Calu3 (cell line): ENCODE measurements at regions not wholly inside any gene's neighbourhood (a gene's known extent, or its start where the extent isn't known, plus 50 kb on each side); places are given as distances from the start of the nearest gene placed in this dataset.

ENCODE experiments used
- BruUV-seq: library from RNA; stranded (reverse); fragments of 400-500 nt; replicated peaks from 2 replicates; lab custom pipeline; 2021; lab: Mats Ljungman, UMichigan
- CTCF ChIA-PET: fragments of 300-600 bp; sonication (Branson Sonifier 250); formaldehyde crosslinking; loops from one replicate; lab custom pipeline; 2022; ENCODE audit warnings: antibody characterized with exemption; lab: Charles Lee
- DNase-seq: peaks from one replicate; pipeline ENCODE4 v3.0.0; 2022
- H3K27ac Mint-ChIP-seq: one replicate; pipeline ENCODE4 v1.8.0; 2022; ENCODE audit warnings: mixed read lengths; ENCODE audit not compliant: unreplicated experiment
- H3K27me3 Mint-ChIP-seq: one replicate; pipeline ENCODE4 v1.8.0; 2022; ENCODE audit warnings: mixed read lengths; ENCODE audit not compliant: unreplicated experiment
- H3K36me3 Mint-ChIP-seq: one replicate; pipeline ENCODE4 v1.8.0; 2022; ENCODE audit warnings: mild to moderate bottlenecking, moderate library complexity, mixed read lengths; ENCODE audit not compliant: insufficient read depth, unreplicated experiment
- H3K4me1 Mint-ChIP-seq: one replicate; pipeline ENCODE4 v1.8.0; 2022; ENCODE audit warnings: mild to moderate bottlenecking, low read depth, mixed read lengths; ENCODE audit not compliant: unreplicated experiment
- H3K4me3 Mint-ChIP-seq: one replicate; pipeline ENCODE4 v1.8.0; 2022; ENCODE audit warnings: mild to moderate bottlenecking, low read depth, moderate library complexity, mixed read lengths; ENCODE audit not compliant: unreplicated experiment
- H3K9me3 Mint-ChIP-seq: one replicate; pipeline ENCODE4 v1.8.0; 2022; ENCODE audit warnings: low read depth, mixed read lengths; ENCODE audit not compliant: unreplicated experiment
- intact Hi-C: fragments of 100-400 bp; cut with micrococcal nuclease; formaldehyde crosslinking; loops from one replicate; pipeline ENCODE4 v1.10.0; 2022; ENCODE audit not compliant: unreplicated experiment
- TF ChIP-seq, protein P1 (sequence below): fragments of 200-600 bp; IDR thresholded peaks from one replicate; pipeline ENCODE4 v1.8.0; 2022; ENCODE audit warnings: antibody characterized with exemption; ENCODE audit not compliant: unreplicated experiment

DNA sequence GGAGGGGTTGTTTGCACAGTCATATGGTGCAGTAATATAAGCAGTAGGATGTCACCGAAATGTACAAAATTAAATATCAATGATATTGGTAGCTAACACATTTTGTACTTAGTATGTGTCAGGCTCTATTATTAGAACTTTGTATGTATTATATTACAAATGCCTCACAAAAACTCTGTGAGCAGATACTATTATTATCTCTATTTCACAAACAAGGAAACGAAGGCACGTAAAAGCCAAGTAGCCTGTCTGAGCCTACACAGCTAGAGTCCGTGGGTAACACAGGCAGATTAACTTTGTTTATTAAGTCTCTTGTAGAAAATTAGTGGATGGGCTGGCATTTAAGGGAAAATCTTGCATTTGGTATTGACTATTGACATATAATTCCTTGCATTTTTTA lies 284.3 kb upstream of the DAB2 start:
- DNase-seq, result no peak
- CTCF ChIA-PET, result no interaction called here
- Mint-ChIP-seq H3K9me3 (no peaks in the 10 kb centered on the region), H3K4me1 (peaks cover 15% of the 10 kb centered on the region), H3K4me3 (no peak overlapping the region), H3K36me3 (no peaks in the 10 kb centered on the region), H3K27me3 (no peaks in the 10 kb centered on the region), H3K27ac (no peak overlapping the region)
- BruUV-seq, result no TSS peak
- TF ChIP-seq, protein P1, sequence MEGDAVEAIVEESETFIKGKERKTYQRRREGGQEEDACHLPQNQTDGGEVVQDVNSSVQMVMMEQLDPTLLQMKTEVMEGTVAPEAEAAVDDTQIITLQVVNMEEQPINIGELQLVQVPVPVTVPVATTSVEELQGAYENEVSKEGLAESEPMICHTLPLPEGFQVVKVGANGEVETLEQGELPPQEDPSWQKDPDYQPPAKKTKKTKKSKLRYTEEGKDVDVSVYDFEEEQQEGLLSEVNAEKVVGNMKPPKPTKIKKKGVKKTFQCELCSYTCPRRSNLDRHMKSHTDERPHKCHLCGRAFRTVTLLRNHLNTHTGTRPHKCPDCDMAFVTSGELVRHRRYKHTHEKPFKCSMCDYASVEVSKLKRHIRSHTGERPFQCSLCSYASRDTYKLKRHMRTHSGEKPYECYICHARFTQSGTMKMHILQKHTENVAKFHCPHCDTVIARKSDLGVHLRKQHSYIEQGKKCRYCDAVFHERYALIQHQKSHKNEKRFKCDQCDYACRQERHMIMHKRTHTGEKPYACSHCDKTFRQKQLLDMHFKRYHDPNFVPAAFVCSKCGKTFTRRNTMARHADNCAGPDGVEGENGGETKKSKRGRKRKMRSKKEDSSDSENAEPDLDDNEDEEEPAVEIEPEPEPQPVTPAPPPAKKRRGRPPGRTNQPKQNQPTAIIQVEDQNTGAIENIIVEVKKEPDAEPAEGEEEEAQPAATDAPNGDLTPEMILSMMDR, result no peak
- intact Hi-C loops, result no loop called here

DNA sequence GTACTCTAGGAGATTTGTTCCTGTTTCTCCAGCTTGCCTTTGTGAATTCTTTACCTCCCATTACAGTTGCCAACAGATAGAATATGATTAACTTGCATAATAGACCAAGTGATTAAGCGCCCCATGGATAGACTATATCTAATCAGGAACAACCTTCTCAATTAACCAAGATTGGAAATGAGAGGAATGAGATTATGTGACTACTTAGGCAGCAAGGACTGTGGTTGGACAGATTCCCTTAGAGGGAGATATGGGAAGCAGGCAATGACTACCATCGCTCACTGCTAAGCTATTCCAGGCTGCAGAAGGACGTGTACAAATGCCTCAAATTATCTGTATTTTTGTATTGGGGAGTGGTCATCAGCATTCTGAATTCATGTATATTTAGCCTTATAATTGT lies 278.1 kb upstream of the DAB2 start:
- intact Hi-C loops, result no loop called here
- DNase-seq, result no peak
- CTCF ChIA-PET, result no interaction called here
- Mint-ChIP-seq H3K4me1 (no peaks in the 10 kb centered on the region), H3K27ac (no peak overlapping the region), H3K27me3 (no peaks in the 10 kb centered on the region), H3K9me3 (no peaks in the 10 kb centered on the region), H3K36me3 (no peaks in the 10 kb centered on the region), H3K4me3 (no peak overlapping the region)
- TF ChIP-seq, protein P1, result no peak
- no TSS peak for BruUV-seq

DNA sequence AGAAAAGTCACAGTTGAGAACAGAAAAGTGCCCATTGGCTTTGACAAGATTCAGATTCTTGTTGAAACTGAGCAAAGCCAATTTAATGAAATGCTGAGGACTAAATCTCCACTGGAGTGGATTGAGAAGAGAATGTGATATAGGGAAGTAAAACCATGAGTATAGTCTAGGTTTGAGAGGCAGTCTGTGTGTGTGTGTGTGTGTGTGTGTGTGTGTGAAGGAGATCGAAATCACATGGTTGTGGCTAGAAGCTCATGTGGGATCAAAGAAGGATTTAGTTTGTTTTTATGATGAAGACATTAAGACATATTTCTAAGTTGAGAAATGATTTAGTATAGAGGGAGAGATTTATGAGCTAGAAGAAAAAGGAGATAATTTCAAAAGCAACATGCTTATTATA lies 275.7 kb upstream of the DAB2 start:
- CTCF ChIA-PET, result interaction anchor here (0.6 kb wide), 2 partner anchors 51 to 737 kb away, joined by 3 to 4 read pairs; no protein-coding TSS in a partner anchor
- no peaks in the 10 kb centered on the region for H3K36me3 Mint-ChIP-seq
- no TSS peak for BruUV-seq

GRCh38 chr5:39698838-39699560 lies 274.2 kb upstream of the DAB2 start:
- CTCF ChIA-PET, result no interaction called here
- Mint-ChIP-seq H3K27ac (no peak overlapping the region), H3K4me3 (no peak overlapping the region), H3K4me1 (no peaks in the 10 kb centered on the region), H3K27me3 (no peaks in the 10 kb centered on the region), H3K9me3 (no peaks in the 10 kb centered on the region), H3K36me3 (no peaks in the 10 kb centered on the region)
- TF ChIP-seq, protein P1, result no peak
- intact Hi-C loops, result no loop called here
- no TSS peak for BruUV-seq
- DNase-seq, result no peak

More for the DNA sequence above, 275.7 kb upstream of the DAB2 start:
- Mint-ChIP-seq H3K27ac (no peak overlapping the region), H3K9me3 (no peaks in the 10 kb centered on the region), H3K27me3 (no peaks in the 10 kb centered on the region), H3K4me3 (no peak overlapping the region), H3K4me1 (no peaks in the 10 kb centered on the region)
- no peak for DNase-seq
- intact Hi-C loops, result no loop called here
- TF ChIP-seq, protein P1, result no peak
